WTC11 (cell line): ENCODE measurements at regions not wholly inside any gene's neighbourhood (a gene's known extent, or its start where the extent isn't known, plus 50 kb on each side); places are given as distances from the start of the nearest gene placed in this dataset.

Experiments used
- AFF4 ChIP-seq: sonication (generic); formaldehyde crosslinking; IDR thresholded peaks from 2 replicates; pipeline ENCODE4 v1.8.1; 2023; ENCODE audit warnings: mild to moderate bottlenecking, missing genetic modification reagents, borderline replicate concordance
- CTCF ChIP-seq: fragments of 200-600 bp; IDR thresholded peaks from 2 replicates; pipeline ENCODE4 v1.8.0; 2022; ENCODE audit warnings: antibody characterized with exemption
- E2F1 ChIP-seq: sonication (generic); formaldehyde crosslinking; IDR thresholded peaks from 2 replicates; pipeline ENCODE4 v1.8.0; 2022; ENCODE audit warnings: mild to moderate bottlenecking, missing genetic modification reagents
- MAX ChIP-seq: sonication (generic); formaldehyde crosslinking; IDR thresholded peaks from 2 replicates; pipeline ENCODE4 v1.8.0; 2022; ENCODE audit warnings: mild to moderate bottlenecking, missing genetic modification reagents
- SMAD3 ChIP-seq: sonication (generic); formaldehyde crosslinking; IDR thresholded peaks from 2 replicates; pipeline ENCODE4 v1.8.0; 2022; ENCODE audit warnings: missing genetic modification reagents, mild to moderate bottlenecking, borderline replicate concordance
- USF2 ChIP-seq: sonication (generic); formaldehyde crosslinking; IDR thresholded peaks from 2 replicates; pipeline ENCODE4 v1.8.1; 2023; ENCODE audit warnings: mild to moderate bottlenecking, missing genetic modification reagents, moderate library complexity
- ZBTB43 ChIP-seq: sonication (generic); formaldehyde crosslinking; IDR thresholded peaks from 2 replicates; pipeline ENCODE4 v1.8.1; 2023; ENCODE audit warnings: mild to moderate bottlenecking, missing genetic modification reagents

GRCh38 chr15:87763837-87764236 lies 492.7 kb downstream of the NTRK3 start:
- no peak for TF ChIP-seq SMAD3
- TF ChIP-seq USF2 (CRISPR knock-in tag): no peak
- TF ChIP-seq CTCF: no peak
- no peak for TF ChIP-seq MAX
- TF ChIP-seq ZBTB43 (CRISPR knock-in tag): no peak
- TF ChIP-seq AFF4 (CRISPR knock-in tag): no peak
- TF ChIP-seq E2F1 (CRISPR knock-in tag): no peak
